SIG-M5 treated with dmso at 0.1 percent for 504 hours (cell line): ENCODE measurements at regions not wholly inside any gene's neighbourhood (a gene's known extent, or its start where the extent isn't known, plus 50 kb on each side); places are given as distances from the start of the nearest gene placed in this dataset.
"Not testable (repeated sequence)": the region's sequence is repeated elsewhere in the genome, so short reads cannot be mapped to it uniquely, and the experiment has no call there.

Experiments used
- DNase-seq: peaks from one replicate; lab custom pipeline; 2025; ENCODE audit not compliant: unreplicated experiment; lab: John Stamatoyannopoulos, UW

DNA sequence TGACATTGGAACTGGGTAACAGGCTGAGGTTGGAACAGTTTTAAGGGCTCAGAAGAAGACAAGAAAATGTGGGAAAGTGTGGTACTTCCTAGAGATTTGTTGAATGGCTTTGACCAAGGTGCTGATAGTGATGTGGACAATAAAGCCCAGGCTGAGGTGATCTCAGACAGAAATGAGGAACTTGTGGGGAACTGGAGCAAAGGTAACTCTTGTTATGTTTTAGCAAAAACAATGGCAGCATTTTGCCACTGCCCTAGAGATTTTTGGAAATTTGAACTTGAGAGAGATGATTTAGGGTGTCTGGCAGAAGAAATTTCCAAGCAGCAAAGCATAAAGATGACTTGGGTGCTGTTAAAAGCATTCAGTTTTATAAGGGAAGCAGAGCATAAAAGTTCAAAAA is 474.7 kb upstream of the ADGRB3 start:
- no peak for DNase-seq

DNA sequence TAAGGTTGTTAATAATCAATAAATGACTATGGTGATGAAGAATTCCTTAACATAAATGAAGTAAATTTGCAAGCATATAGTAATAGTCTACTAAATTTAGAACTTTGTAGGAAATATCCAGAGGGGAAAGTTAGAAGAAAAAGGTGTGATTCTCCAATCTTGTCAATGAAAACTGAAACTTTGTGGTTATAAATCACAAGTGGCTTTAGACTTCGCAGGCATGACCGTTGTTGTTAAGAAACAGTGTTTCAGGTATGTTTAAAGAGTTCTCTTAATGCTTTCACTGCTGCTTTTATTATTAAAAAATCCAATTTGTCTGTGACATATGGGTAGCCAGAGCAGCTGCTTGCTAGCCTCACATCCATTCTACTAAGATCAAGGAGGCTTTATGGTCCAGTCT is 475.6 kb upstream of the ADGRB3 start:
- no peak for DNase-seq

DNA sequence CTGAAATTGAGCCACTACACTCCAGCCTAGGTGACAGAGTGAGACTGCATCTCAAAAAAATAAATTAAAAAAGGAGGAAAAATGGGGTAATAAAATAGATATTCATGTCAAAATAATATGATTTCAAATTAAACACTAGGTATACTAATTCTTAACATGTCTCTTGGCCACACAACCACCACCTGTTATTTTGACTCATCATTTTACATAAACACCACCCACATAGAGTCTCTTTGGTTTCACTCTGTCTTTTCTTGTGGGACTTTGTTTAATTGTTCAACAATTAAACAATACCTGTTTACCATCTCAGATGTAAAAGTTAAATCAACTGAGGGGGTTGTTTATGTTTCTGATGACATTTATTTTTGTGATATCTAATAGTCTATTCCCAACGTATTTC is 476.8 kb upstream of the ADGRB3 start:
- no peak for DNase-seq

DNA sequence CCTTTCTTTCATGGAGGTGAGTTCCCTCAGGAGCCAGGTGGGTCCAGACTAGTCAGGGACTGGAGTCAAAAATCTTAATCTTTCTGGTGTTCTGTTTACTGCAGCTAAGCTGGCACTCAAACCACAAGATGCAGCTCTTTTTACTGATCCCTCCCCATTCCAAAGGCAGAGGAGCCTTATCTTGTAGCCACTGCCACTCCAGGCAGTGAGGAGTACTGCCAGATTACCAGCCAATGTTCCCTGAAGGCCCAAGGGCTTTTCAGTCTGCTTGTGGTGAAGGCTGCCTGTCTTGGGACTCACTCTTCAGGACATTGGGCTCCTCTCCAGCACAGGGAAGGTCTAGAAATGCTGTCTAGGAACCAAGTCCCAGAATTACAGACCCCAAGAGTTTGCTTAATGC is 490.4 kb upstream of the ADGRB3 start:
- no peak for DNase-seq

DNA sequence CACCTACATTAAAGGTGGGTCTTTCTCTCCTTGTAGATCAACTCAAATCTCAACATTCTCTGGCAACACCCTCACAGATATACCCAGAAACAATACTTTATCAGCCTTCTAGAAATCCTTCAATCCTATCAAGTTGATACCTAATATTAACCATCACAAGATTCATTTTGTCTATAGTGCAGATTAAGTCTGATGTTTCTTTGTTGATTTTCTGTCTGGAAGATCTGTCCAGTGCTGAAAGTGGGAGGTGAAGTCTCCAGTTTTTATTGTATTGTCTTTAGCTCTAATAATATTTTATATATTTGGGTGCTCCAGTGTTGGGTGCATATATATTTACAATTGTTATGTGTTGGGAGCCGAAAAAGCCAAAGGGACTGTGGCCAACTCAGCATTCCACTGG is 493.9 kb upstream of the ADGRB3 start:
- DNase-seq: no peak

DNA sequence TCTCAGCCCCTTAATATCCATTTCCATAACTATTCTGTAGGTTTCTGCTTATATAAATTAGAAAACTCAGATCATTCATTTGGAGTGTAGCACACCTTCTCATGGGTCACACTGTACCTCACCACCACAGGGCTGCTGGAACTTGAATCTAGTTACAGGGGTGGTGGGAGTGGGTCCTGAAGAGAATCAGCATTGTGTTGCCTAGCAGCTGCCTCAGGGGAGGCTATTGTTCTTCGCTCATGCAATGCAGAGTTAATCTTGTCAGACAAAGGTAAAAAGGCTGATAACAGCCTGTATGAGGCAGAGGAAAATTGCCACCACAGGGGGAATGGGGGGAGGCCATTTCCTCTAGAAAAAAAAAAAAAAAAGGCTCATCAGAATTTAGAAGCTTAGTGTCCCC is 496.0 kb upstream of the ADGRB3 start:
- no peak for DNase-seq

DNA sequence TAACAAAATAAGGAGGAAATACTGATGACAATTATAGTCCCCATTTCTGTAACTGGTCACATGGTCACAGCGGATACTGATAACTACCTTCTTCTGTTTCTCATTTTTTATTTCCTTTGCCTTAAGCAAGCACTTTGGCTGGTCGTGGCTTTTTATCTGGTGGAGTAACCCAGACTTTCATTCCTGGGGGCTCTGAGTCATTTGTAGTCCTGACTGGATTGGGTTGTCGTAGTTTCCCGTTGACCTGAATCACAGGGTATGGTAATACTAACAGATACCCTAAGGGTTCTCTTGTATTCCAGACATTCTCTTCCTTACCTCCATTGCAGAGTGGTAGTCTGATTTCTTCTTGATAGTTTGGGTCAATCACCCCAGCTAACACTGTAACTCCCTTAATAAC is 500.3 kb upstream of the ADGRB3 start:
- no peak for DNase-seq

DNA sequence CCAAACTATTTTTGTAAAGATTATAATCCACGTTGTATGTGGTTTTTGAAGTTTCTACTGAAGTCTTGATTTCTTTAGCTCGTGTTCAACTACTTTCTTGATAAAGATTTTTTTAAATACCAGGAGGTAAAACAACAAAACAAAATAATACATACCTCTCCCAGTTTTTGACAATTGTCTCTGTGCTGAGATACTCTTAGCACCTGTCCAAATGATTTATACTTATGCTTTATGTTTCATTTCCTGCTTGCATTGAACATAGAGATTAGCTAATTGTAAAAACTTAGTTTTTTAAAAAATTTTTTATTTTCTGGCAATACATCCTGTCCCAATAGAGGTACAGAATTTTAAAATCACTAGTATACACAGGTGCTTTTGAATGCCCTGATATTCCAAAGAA is 506.9 kb upstream of the ADGRB3 start:
- no peak for DNase-seq

DNA sequence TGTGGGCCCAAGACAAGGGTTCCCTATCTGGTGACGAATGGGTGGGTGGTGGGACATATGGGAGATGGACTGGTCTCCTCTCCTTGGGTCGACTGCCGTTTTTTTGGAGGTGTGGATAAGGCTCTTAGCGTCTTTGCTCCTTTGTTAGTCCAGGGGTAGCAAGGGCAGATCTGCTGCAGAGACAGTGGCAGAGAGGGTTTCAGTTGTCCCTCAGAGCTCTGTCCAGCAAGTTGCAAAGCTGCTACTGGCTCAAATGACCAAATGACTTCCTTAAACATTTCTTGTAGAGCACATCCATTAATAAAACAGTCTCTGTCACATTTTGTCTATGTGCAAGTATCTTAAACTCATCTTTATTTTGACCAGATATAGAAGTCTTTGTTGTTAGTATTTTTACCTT is 508.0 kb upstream of the ADGRB3 start:
- no peak for DNase-seq

DNA sequence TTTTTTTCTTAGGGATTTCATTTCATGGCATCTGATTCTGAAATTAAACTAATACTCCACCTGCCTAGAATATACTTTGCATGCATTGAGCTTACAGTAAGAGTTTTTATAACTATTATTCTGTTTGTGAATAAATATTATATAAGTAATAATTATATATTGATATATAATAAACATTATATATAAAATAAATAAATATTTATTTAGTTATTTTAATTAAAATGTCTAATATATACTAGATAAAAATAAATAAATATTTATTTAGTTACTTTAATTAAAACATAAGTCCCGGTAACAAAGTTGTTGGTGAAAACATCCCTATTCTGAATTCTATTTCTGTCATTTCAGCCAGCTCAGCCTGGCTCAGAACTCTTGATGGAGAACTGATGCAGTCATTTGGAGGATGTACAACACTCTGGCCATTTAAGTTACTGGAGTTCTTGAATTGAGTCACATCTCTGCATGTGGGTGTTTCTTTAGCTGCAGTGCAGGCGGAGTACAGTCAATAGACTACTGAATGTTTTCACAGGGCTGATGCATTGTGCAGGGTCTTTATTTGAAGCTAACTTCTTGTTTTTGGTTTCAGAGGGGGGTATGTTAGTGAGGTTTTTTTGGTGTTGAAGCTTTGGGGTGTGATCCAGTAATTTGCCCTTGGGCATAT is 508.9 kb upstream of the ADGRB3 start:
- no peak for DNase-seq

DNA sequence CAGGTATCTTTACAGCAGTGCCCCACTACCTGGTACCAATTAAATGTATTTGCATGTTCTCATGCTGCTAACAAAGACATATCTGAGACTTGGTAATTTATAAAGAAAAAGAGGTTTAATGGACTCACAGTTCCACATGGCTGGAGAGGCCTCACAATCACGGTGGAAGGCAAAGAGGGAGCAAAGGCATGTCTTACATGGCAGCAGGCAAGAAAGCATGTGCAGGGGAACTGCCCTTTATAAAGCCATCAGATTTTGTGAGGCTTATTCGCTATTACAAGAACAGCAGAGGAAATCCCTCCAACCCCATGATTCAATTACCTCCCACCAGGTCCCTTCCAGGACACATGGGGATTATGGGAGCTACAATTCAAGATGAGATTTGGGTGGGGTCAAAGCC is 512.1 kb upstream of the ADGRB3 start:
- not testable (repeated sequence) for DNase-seq

DNA sequence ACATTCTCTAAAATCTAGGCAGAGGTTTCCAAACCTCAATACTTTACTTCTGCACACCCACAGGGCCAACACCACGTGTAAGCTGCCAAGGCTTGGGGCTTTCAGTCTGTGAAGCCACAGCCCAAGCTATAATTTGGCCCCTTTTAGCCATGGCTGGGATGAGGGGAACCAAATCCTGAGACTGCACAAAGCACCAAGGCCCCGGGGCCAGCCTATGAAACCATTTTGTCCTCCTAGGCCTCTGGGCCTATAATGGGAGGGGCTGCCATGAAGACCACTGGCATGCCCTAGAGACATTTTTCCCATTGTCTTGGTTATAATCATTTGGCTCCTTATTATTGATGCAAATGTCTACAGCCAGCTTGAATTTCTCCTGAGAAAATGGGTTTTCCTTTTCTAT is 513.0 kb upstream of the ADGRB3 start:
- DNase-seq: no peak

DNA sequence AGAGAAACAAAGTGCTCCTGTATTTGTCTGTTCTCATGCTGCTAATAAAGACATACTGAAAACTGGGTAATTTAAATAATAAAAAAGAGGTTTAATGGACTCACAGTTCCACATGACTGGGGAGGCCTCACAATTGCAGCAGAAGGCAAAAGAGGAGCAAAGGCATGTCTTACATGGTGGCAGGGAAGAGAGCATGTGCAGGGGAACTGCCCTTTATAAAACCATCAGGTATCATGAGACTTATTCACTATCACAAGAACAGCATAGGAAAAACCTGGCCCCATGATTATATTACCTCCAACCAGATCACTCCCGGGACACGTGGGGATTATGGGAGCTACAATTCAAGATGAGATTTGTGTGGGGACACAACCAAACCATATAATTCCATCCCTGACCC is 514.1 kb upstream of the ADGRB3 start:
- not testable (repeated sequence) for DNase-seq

DNA sequence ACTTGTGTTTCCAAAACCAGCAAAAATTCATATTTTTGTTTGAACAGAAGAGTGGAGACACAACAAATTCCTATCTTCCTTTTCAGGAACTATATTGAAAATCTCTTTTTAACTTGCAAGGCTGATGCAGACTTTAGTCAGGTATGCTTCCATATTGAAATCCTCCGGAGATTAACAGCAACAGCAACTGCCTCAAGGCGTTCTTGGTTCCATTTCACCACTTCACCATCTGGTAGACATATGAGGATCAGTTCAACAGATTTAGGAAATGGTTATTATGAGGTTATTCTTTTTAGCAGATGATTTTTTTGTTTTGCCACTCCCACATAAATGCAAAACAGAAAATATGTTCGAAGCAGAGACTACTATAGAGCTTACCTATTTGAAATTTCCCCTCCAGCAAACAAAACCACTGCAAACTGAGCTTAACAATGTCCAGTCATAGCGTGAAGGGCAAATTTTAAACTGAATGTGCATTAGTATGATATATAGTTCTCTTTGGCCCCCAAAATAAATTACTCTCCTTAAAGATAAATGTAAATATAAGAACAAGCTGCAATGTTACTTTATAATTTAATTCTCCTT is 520.5 kb upstream of the ADGRB3 start:
- DNase-seq: no peak

DNA sequence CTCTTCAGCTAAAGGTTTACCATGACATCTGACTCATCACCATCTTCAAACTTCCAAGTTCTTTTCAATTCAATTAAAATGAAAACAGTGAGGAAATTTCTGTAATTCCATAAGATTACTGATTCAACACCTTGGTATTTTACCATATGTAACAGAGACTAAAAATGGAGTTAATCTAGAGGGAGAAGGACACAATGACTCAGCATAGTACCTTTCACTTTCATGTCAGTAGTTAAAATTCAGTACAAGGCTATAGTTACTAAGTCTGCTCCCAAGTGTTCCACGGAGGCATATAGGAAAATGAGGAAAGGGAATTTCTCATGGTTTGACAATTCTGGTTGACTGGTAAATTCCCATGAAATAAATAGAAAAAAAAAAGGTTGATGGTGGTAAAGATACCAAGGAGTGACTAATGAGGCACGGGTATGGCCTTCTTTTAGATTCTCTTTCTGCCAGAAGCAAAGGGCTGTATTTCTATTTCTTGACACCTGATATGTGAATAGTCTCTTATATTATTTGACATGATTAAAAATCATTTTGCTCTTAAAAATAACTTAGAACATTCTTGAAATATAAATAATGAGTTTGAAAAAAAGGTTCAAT is 526.7 kb upstream of the ADGRB3 start:
- DNase-seq: no peak

DNA sequence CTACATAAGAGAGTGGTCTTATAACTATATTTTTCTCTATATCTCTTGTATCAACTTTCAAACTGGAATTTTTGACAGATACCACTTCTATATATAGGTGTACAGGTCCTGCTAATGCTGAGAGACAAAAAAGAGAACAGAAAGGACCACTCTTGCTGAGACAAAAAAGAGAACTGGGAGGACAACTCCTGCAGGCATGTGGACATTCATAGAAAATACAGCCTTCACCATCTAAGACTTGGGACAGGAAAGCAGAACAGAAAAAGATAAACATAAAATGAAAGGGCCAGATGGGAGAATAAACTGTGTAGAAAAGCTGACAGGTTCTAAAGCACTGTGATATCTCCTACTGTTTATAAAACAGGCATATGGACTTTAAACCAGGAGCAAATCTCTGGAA is 541.0 kb upstream of the ADGRB3 start:
- peak; percentile 26 for DNase-seq

DNA sequence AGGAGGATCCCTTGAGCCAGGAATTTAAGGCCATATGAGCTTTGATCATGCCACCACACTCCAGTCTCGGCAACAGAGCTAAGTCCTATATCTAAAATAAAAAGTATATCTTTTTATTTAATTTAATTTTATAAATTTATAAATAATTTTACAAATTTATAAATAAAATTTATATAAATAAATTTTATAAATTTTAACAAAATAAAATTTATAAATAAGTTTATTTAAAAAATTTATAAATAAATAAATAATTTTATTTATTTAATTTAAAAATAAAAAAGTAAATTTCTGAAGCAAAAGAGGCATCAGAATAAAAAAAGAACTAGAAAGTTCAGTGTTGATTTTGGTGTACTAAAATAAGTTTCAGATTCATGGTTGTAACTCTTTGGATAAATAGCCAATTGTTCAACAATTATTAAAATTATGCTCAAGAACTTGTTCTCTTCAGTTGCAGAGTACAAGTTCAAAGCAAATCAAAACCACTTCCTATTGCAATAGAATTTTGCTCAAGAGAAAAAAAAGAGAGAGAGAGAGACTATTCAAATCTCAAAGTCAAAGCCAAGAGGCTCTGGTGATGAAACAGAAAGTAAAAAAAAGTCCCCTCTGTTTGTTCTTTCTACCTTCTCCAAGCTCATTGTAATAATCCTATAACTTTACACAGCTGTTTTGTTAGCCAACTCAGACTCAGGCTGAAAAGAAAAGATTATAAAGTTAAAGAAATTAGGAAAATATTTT is 547.5 kb upstream of the ADGRB3 start:
- peak; percentile 1 for DNase-seq

DNA sequence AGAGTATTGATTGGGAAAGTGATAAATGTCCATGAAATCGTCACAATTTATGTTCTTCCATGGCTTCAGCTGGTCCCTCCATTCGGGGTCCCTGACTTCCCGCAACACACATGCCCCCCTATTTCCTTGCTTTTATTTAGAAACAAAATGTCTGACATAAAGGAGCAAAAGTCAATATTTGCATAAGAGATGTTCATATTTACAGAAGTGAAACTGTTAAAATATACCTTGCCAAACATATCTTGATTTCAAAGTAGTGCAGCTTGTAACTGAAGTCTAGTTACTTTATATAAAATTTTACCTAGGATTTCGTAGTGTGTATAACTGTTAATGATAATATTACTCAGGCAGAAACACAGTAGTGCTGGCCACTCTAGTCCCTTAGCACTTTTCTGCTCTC is 548.9 kb upstream of the ADGRB3 start:
- DNase-seq: no peak

DNA sequence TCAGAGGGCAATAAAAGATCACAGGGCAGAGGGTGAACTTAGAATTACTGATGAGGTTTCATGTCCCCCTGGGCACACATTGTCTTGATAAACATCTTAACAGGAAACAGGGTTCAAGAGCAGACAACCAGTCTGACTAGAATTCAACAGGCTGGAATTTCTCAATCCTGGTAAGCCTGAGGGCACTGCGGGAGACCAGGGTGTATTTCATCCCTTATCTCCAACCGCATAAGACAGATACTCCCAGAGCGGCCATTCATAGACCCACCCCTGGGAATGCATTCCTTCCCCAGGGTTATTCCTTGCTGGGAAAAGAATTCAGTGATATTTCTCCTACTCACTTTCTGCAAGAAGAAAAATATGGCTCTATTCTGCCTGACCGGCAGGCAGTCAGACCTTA is 549.5 kb upstream of the ADGRB3 start:
- not testable (repeated sequence) for DNase-seq

DNA sequence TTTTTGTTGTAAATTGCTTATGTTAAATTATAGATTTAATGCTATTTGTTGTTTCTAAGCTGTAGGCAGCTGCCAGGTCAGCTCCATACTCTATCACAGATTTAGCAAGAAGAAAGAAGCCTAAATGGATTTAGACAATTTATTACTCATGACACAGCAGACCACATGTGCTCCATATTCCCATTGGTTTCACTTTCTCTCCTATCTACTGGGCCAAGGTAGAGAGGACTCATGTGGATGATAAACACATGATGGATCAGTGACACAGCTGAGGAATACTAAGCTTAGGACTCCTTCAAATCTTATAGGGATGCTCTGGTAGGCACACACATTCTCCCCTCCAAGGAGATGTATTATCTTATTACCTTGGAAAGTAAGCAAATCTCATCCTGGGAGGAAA is 553.0 kb upstream of the ADGRB3 start:
- no peak for DNase-seq

DNA sequence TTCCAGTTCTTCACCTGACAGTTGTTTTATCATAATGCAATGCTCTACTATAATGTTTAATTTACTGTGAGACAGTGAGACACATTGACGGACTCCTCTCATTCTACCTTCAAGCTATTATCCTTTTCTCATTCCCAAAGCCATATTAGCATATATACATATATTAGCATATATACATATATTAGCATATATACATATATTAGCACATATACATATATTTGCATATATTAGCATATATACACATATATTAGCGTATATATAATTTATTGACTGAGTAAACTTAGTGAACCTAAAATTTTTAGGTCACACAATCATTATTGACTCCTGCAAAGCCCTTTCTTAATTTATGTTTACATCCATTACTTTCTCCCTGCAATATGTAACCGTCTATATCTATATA is 555.0 kb upstream of the ADGRB3 start:
- DNase-seq: no peak

DNA sequence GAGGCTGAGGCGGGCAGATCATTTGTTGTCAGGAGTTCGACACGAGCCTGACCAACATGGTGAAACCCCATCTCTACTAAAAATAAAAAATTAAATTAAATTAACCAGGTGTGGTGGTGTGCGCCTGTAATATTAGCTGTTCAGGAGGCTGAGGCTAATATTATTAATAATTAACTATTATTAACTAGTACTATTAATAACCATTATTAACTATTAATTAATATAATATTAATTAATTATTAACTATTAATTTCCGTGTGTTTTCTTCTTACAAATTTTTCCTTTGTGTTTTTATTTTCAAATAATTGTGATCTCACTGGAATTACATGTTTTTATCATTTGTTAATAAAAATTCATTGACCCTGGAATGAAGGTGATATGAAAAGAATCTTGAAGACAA is 557.4 kb upstream of the ADGRB3 start:
- no peak for DNase-seq
